NCI-H187 (cell line): ENCODE measurements at regions not wholly inside any gene's neighbourhood (a gene's known extent, or its start where the extent isn't known, plus 50 kb on each side); places are given as distances from the start of the nearest gene placed in this dataset.

Source experiments
- DNase-seq, 2 experiments: peaks; one replicate each; lab custom pipeline; 2025; lab: John Stamatoyannopoulos, UW

DNA sequence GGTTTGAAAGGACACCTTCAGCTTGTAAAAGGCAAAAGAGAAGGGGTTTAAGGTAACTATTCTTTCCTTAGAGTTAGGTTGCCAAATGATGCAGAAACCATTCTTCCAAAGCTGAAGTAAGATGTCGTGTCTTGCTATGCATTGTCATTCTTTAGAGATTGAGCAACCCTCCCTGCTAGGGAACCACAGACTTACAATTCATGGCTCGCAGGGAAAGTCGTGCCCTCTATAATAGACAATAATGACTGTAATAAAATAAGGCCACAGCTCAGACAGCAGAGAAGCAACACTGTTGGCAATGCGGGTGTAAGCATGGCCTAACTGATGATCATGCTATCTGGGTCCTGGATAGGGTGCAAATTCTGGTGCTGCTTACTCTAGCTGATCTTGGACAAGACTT, 129.6 kb upstream of the CDH13 start:
- no peak for DNase-seq

- no peak for DNase-seq
Measured at GRCh38 chr16:82488460-82488859, 138.3 kb upstream of the CDH13 start.

DNA sequence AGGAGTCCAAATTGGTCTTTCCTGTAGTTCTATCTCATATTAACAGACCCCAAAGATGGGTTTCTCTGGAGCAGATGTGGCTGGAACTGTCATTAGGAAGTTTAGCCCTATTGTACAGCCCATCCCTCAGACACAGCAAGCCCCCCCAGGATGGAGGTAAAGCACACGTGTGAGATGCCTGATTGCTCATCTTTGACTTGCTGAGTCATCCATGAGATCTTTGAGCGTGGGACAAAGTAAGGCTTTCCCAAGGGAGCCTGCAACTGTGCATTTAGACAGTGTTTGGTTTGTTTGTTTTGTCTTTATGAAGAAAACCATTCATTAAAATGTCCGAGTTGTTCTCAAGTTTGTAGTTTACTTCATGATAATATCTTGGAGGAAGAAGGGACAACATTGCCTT, 145.3 kb upstream of the CDH13 start:
- no peak for DNase-seq

- no peak for DNase-seq
Measured at GRCh38 chr16:82476786-82477185, 150.0 kb upstream of the CDH13 start.

DNA sequence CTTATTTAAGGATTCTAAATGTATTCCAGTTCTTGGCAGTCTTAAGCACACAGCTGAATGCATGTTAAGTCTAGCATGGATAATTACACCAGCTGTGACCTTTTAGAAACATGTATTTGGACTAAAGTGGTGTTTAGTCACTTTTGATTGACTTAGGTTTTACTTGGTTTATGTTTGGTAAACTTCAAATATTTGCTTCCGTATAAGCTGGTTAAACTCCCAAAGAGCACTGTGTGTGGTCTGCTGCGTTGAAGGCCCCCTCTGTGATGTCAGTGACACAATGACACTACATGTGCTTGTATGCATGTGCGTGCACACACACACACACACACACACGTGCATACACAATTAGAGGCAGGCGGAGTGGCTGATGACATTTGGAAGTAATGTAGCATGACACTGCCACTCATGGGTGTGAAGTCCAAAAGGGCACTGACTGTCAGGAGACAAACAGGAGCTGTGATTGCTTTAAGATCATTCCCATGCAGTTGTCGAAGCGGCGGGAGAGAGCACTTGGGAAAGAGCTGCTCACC, 156.1 kb upstream of the CDH13 start:
- DNase-seq: peak in 1 of 2 experiments; percentile 12

GRCh38 chr16:82470016-82470415, 156.8 kb upstream of the CDH13 start:
- no peak for DNase-seq

DNA sequence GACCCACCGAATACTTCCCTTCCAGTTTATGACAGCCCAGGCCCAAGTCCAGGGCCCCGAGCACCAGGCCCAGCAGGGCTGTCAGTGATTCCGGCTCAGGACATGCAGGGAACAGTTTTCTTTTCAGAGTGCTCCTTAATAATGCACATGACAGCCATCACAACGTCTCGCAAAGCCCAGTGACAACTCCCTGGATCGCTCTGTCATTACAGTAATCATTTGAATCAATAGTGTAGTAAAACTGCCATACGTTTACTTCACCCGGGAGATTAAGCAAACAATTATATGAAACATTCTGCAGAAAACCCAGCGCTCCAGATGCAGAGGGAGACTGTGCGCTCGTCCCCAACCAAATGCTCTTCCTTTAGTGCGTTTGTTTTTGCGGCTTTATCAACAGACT, 162.6 kb upstream of the CDH13 start:
- no peak for DNase-seq

- DNase-seq: no peak
Measured at GRCh38 chr16:82460766-82461165, 166.0 kb upstream of the CDH13 start.

DNA sequence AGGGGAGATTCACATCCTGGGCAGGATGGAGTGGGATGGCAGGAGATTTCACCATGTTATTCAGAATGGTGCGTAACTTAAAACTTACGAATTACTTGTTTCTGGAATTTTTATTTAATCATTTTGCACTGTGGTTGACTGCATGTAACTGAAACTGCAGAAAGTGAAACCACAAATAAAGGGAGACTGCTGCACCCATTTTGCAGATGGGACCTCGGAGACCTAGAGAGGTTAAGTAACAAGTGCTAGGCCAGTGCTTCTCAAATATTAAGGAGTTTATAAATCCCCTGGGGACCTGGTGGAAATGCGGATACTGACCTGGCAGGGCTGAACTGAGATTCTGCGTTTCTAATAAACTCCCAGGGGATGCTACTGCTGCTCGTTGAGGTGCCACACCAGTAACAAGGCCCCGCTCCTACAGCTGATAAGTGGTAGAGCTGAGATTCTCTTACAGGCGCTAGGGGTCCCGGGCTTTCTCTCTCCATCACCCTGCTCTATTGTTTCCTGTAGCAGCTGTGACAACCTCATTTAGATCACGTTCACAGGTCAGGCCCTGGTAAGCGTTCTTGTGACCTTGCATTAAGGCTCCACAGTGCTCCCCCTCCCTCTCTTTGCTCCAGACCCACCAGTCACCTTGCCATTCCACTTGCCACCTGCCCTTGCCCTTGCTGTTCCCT, 167.1 kb upstream of the CDH13 start:
- no peak for DNase-seq

- peak; percentile 7 to 26 for DNase-seq
Measured at GRCh38 chr16:82456683-82457082, 170.1 kb upstream of the CDH13 start.

DNA sequence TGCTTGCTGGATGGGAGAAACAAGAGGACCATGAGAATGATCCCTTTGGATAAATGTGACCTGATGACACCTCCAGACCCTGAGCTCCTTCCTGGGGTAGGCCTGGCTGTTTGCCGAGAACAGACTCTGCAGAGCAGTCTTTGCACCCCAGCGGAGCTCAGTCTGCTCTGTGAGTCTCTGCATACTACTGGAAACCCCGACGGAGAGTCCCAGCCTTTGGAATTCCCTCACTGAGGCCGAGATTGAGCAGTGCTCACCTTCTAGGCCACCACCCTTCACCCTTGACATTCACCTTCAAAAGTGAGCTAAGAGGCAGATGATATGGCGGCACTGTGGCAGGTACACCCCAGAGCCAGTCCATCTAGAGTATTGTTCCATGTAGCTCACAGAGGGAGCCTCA, 172.2 kb upstream of the CDH13 start:
- no peak for DNase-seq

DNA sequence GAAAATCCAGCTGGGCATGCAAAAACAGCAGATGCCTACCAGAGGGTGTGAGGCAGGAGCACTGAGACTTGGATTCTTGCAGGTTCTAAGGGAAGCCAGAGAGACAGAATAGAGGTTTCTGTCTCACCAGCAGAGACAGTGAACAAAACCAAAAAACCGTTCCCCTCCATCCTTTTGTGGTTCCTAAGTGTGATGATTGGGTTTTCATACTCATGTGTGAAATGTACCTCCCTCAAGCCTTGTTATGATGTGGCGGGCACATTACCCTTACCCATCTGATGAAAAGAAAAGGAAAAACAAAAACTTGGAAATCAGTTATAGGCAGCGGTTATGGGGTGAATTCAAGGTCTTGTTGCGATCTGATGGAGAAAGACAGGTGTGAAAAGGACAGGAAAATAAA, 172.6 kb upstream of the CDH13 start:
- no peak for DNase-seq

DNA sequence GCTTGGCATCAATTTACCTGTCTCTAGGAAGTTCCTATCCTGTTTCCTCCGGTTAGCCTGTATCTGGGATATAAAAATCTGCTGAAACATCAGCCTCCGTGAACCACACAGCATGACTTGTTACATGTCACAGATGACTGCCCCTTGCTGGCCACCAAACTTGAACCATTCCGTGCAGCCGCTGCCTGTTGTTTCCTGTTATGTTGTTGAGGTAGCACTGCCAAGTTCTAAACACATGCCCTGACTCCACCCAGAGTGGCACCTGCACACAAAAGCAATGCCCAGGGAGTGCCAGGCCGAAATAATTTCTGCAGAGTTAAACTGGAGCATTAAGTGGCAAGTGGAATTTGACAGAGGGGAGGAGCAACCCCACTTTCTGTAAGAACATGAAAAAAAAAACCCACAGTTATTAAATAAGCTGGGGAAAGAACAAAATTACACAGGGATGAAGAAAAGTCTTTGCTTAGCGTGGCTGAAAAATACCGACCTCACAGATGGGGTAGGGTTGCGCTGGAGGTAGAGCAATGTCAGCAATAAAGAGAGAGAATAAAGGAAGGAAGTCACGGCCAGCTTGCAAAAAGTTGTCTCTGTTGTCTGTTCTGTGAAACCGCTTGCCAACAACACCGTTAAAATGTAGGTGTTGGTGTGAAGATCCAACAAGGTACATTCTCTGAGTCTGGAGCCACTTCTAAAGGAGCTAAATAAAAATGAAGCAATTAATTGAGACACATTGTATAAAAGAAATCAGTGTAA, 174.6 kb upstream of the CDH13 start:
- DNase-seq: no peak

GRCh38 chr16:82451449-82451848, 175.3 kb upstream of the CDH13 start:
- DNase-seq: no peak

GRCh38 chr16:82440336-82440735, 186.4 kb upstream of the CDH13 start:
- DNase-seq: no peak

GRCh38 chr16:82439678-82440293, 187.0 kb upstream of the CDH13 start:
- no peak for DNase-seq

DNA sequence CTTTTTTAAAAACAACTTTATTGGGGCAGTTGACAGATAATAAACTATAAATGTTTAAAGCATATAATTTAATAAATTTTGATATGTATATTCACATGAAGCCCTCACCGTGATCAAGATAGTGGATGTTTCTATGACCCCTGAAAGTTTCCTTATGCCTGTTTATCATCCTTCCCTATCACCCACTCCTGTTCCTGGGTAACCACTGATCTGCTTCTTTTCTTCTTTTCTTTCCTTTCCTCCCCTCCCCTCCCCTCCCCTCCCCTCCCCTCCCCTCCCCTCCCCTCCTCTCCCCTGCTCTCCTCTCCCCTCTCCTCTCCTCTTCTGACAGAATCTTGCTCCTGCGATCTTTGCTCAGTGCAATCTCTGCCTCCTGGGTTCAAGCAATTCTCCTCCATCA, 193.7 kb upstream of the CDH13 start:
- no peak for DNase-seq

DNA sequence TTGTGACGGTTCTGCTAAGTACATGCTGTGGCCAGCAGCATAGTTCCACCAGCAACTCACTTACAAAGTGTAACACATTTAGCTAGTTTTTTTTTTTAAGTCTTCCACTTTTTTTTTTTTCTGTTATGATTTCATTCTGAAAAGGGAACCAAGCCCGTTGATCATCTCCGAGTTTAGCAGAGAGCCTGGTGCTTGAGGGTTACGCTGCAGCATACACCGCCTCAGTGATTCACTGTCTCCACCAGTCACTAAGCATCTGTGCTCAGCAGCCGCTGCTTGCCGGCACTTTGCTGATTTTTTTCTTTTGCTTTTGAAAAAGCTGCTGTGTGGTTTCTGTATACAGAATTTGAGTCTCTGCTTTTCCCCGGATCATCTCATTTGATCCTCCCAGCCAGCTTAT, 194.5 kb upstream of the CDH13 start:
- DNase-seq: no peak

GRCh38 chr16:82425661-82426060, 201.1 kb upstream of the CDH13 start:
- no peak for DNase-seq

DNA sequence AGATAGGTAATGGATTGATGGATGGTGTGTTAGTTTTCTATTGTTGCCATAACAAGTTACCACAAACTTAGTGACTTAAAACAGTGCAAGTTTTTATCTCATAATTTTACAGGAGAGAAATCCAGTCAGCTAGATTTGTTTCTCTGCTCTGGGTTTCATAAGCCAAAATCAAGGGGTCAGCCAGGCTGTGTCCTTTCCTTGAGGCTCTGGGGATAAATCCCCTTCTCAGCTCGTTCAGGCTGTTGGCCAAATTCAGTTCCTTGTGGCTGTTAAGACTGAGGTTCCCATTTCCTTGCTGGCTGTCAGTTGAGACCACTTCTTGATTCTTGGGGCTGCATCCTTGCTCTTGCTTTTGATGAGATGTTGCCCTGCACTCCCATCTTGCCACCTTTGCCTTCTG, 204.9 kb upstream of the CDH13 start:
- DNase-seq: no peak

GRCh38 chr16:82419332-82419731, 207.4 kb upstream of the CDH13 start:
- no peak for DNase-seq

- no peak for DNase-seq
Measured at GRCh38 chr16:82414476-82414875, 212.3 kb upstream of the CDH13 start.

- DNase-seq: no peak
Measured at GRCh38 chr16:82412770-82413169, 214.0 kb upstream of the CDH13 start.
